ENCODE measurements at regions not wholly inside any gene's neighbourhood (a gene's known extent, or its start where the extent isn't known, plus 50 kb on each side); places are given as distances from the start of the nearest gene placed in this dataset.

DNA sequence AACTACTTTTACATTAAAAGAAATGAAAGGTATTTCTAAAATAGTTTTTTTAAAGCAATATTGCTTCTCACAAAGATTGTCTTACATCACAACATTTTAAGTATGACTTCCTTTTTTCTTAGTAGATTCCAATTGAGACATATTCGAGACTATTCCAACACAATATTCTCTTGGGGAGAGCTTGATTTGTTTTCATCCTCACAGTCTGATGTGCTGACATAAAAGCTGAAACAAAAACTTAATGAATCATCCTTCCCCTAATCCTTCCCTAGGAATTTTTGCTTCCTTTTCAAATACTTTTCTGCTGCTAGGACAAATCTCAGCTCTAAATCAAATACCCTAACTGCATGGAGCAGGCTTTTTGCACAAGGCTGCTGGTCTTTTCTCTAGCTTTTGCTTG, 245.8 kb upstream of the MAP3K1 start:
- WGBS (ENCODE audit: low lambda C conversion rate, missing lambda C conversion rate): 66% methylated on average over 1 of the region's 1 CpG
- Histone ChIP-seq H3K4me2 (no peak overlapping the region), H3K9me3 (ENCODE audit: low read depth) (no peaks in the 10 kb centered on the region), H3K27me3 (no peaks in the 10 kb centered on the region), H3K36me3 (replicated peaks; ENCODE audit: insufficient read depth, low read depth) (no peaks in the 10 kb centered on the region), H3K4me3 (no peak overlapping the region), H2AFZ (no peak overlapping the region), H3K27ac (no peak overlapping the region), H3K79me2 (no peaks in the 10 kb centered on the region), H4K20me1 (ENCODE audit: insufficient read depth, poor library complexity, severe bottlenecking) (no peaks in the 10 kb centered on the region), H3K9me2 (replicated peaks; ENCODE audit: insufficient read depth) (no peaks in the 10 kb centered on the region), H3K4me1 (ENCODE audit: insufficient read depth) (no peaks in the 10 kb centered on the region)
- DNase-seq (ENCODE audit: low spot score): no peak
- TF ChIP-seq, protein P1, sequence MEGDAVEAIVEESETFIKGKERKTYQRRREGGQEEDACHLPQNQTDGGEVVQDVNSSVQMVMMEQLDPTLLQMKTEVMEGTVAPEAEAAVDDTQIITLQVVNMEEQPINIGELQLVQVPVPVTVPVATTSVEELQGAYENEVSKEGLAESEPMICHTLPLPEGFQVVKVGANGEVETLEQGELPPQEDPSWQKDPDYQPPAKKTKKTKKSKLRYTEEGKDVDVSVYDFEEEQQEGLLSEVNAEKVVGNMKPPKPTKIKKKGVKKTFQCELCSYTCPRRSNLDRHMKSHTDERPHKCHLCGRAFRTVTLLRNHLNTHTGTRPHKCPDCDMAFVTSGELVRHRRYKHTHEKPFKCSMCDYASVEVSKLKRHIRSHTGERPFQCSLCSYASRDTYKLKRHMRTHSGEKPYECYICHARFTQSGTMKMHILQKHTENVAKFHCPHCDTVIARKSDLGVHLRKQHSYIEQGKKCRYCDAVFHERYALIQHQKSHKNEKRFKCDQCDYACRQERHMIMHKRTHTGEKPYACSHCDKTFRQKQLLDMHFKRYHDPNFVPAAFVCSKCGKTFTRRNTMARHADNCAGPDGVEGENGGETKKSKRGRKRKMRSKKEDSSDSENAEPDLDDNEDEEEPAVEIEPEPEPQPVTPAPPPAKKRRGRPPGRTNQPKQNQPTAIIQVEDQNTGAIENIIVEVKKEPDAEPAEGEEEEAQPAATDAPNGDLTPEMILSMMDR (IDR thresholded peaks at IDR 0.05; ENCODE audit: poor library complexity): no peak
- no peak for TF ChIP-seq EZH2phosphoT487 (IDR thresholded peaks at IDR 0.05; ENCODE audit: low read depth, severe bottlenecking, unreplicated experiment)
- TF ChIP-seq EZH2 (IDR thresholded peaks at IDR 0.05; ENCODE audit: borderline replicate concordance): no peak

DNA sequence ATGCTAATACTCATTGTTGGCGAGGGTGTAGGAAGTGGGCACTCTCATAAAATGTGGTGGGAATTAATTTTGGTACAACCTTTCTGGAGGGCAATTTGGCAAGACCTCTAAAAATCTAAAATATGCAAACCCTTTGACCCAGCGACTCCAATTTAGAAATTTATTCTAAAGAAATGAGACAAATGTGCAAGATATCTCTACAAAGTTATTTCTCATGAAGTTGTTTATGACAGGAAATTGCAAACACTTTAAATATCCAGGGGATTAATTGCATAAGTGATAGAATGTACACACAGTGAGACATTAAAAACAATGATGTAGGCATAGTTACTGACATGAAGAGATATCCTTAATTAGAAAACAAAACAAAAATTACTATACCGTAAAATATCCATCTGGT, 246.3 kb upstream of the MAP3K1 start:
- Histone ChIP-seq H3K36me3 (replicated peaks; ENCODE audit: insufficient read depth, low read depth) (no peaks in the 10 kb centered on the region), H3K9me2 (replicated peaks; ENCODE audit: insufficient read depth) (no peaks in the 10 kb centered on the region), H3K79me2 (no peaks in the 10 kb centered on the region), H3K9me3 (ENCODE audit: low read depth) (no peaks in the 10 kb centered on the region), H2AFZ (no peak overlapping the region), H4K20me1 (ENCODE audit: insufficient read depth, poor library complexity, severe bottlenecking) (no peaks in the 10 kb centered on the region), H3K4me2 (no peak overlapping the region), H3K4me1 (ENCODE audit: insufficient read depth) (no peaks in the 10 kb centered on the region), H3K4me3 (no peak overlapping the region), H3K27me3 (no peaks in the 10 kb centered on the region), H3K27ac (no peak overlapping the region)
- TF ChIP-seq EZH2 (IDR thresholded peaks at IDR 0.05; ENCODE audit: borderline replicate concordance) (no peak), EZH2phosphoT487 (IDR thresholded peaks at IDR 0.05; ENCODE audit: low read depth, severe bottlenecking, unreplicated experiment) (no peak)
- TF ChIP-seq, protein P1 (IDR thresholded peaks at IDR 0.05; ENCODE audit: poor library complexity): no peak
- 82% methylated on average over 3 of the region's 3 CpGs for WGBS (ENCODE audit: low lambda C conversion rate, missing lambda C conversion rate)
- DNase-seq (ENCODE audit: low spot score): no peak

DNA sequence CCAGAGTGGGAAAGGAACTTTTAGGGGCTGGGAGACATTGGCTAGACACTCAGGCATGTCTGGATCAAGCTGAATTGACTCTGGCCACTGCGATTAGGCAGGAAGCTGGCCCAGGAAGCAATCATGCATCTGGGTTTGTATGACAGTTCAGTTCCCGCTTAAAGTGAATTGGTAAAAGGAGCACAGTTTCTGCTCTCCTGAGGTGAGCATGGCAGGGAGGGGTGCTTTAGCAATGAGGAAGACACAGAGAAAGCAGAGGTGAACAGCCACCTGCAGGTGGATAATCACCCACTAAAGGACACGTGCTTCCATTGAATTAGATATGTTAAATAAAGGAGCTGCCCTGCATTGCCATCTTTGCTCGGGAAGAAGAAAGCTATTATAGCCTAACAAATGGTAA, 248.1 kb upstream of the MAP3K1 start:
- no peak overlapping the region for H3K4me2 ChIP-seq
- H3K4me3 ChIP-seq: no peak overlapping the region
- no peak overlapping the region for H3K27ac ChIP-seq
- H4K20me1 ChIP-seq (ENCODE audit: insufficient read depth, poor library complexity, severe bottlenecking): no peaks in the 10 kb centered on the region
- H3K27me3 ChIP-seq: no peaks in the 10 kb centered on the region
- no peaks in the 10 kb centered on the region for H3K79me2 ChIP-seq
- no peaks in the 10 kb centered on the region for H3K4me1 ChIP-seq (ENCODE audit: insufficient read depth)
- TF ChIP-seq EZH2phosphoT487 (IDR thresholded peaks at IDR 0.05; ENCODE audit: low read depth, severe bottlenecking, unreplicated experiment): no peak
- no peak for TF ChIP-seq EZH2 (IDR thresholded peaks at IDR 0.05; ENCODE audit: borderline replicate concordance)
- TF ChIP-seq, protein P1 (IDR thresholded peaks at IDR 0.05; ENCODE audit: poor library complexity): no peak
- DNase-seq (ENCODE audit: low spot score): no peak
- WGBS (ENCODE audit: low lambda C conversion rate, missing lambda C conversion rate): 81% methylated on average over 4 of the region's 4 CpGs
- no peaks in the 10 kb centered on the region for H3K9me3 ChIP-seq (ENCODE audit: low read depth)
- no peak overlapping the region for H2AFZ ChIP-seq
- no peaks in the 10 kb centered on the region for H3K9me2 ChIP-seq (replicated peaks; ENCODE audit: insufficient read depth)
- H3K36me3 ChIP-seq (replicated peaks; ENCODE audit: insufficient read depth, low read depth): no peaks in the 10 kb centered on the region
